Vagina (tissue), 2 donors: ENCODE measurements at regions not wholly inside any gene's neighbourhood (a gene's known extent, or its start where the extent isn't known, plus 50 kb on each side); places are given as distances from the start of the nearest gene placed in this dataset.

Experiments
- DNase-seq, 2 donors: peaks; one replicate each; pipeline ENCODE4 v3.0.0-alpha.2; 2017; ENCODE audit errors: extremely low spot score in 2 of 2
- H3K27ac ChIP-seq: fragments of 200-600 bp; sonication (generic); one replicate; pipeline ENCODE4 v1.5.1; 2019
- H3K27me3 ChIP-seq: fragments of 200-600 bp; sonication (generic); one replicate; pipeline ENCODE4 v1.5.1; 2019
- H3K36me3 ChIP-seq, 2 donors: fragments of 200-600 bp; sonication (generic); one replicate each; pipeline ENCODE4 v1.5.1; 2017 to 2019
- H3K4me1 ChIP-seq: fragments of 200-600 bp; sonication (generic); one replicate; pipeline ENCODE4 v1.5.1; 2019
- H3K4me3 ChIP-seq, 2 donors: fragments of 200-600 bp; sonication (generic); 1 replicate in 1 of 2; 2 replicates in 1 of 2; pipeline ENCODE4 v1.5.1; 2016 to 2019
- H3K9me3 ChIP-seq: fragments of 200-600 bp; sonication (generic); one replicate; pipeline ENCODE4 v1.5.1; 2019
- CTCF ChIP-seq, 3 experiments: fragments of 450-650 bp in 2 of 3; fragments of 200-600 bp in 1 of 3; sonication (generic) in 1 of 3; IDR thresholded peaks; one replicate each; pipeline ENCODE4 v1.5.1; 2017 to 2019; ENCODE audit warnings: antibody characterized with exemption in 3 of 3, mild to moderate bottlenecking in 2 of 3, moderate library complexity in 2 of 3
- POLR2A ChIP-seq, 2 donors: fragments of 450-650 bp; IDR thresholded peaks; one replicate each; pipeline ENCODE4 v1.6.1; 2017; ENCODE audit warnings: antibody characterized with exemption in 2 of 2, mild to moderate bottlenecking in 2 of 2, moderate library complexity in 2 of 2
- POLR2AphosphoS5 ChIP-seq, 2 donors: sonication (generic); formaldehyde crosslinking; IDR thresholded peaks; one replicate each; pipeline ENCODE4 v1.9.0; 2017; ENCODE audit warnings: antibody characterized with exemption in 2 of 2, mild to moderate bottlenecking in 2 of 2, low read depth in 1 of 2; ENCODE audit not compliant: insufficient read depth in 1 of 2
- intact Hi-C: fragments of 100-400 bp; cut with DNase I; formaldehyde crosslinking; loops from one replicate; pipeline ENCODE4 v1.15.1; 2023

DNA sequence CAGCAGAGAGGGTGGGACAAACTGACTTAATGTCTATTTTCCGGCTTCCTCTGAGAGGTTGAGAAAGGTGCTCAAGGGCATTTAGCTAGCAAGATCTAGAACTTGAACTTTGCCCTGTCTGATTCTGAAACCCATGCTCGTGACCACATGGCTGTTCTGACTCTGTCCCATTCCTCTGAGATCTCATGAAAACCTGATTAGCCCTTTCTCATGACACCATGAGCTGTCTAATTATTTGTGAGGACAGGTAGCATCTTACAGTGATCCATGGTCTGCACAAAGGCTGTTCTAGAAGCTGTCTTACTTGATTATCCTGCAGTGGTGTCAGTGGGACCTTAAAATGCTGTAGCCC, 89.6 kb upstream of the TOX2 start:
- no peak overlapping the region for H3K4me3 ChIP-seq
- H3K36me3 ChIP-seq, result no peaks in the 10 kb centered on the region
- H3K27me3 ChIP-seq, result no peaks in the 10 kb centered on the region
- no peak overlapping the region for H3K27ac ChIP-seq
- H3K9me3 ChIP-seq, result no peaks in the 10 kb centered on the region
- no peak for TF ChIP-seq POLR2AphosphoS5 (IDR thresholded peaks at IDR 0.05; ENCODE audit: insufficient read depth in 1 of 2, low read depth in 1 of 2)
- TF ChIP-seq POLR2A (IDR thresholded peaks at IDR 0.05), result no peak
- no peaks in the 10 kb centered on the region for H3K4me1 ChIP-seq
- no peak for DNase-seq
- intact Hi-C loops, result no loop called here

GRCh38 chr20:43824309-43825050, 90.2 kb upstream of the TOX2 start:
- Histone ChIP-seq H3K27me3 (no peaks in the 10 kb centered on the region), H3K4me1 (no peaks in the 10 kb centered on the region), H3K9me3 (no peaks in the 10 kb centered on the region), H3K27ac (no peak overlapping the region), H3K36me3 (no peaks in the 10 kb centered on the region), H3K4me3 (no peak overlapping the region)
- TF ChIP-seq POLR2A (IDR thresholded peaks at IDR 0.05), result no peak
- peak in 1 of 2 donors; percentile 81 for DNase-seq
- intact Hi-C loops, result no loop called here

- Histone ChIP-seq H3K27ac (no peak overlapping the region), H3K27me3 (no peaks in the 10 kb centered on the region), H3K9me3 (no peaks in the 10 kb centered on the region), H3K4me1 (no peaks in the 10 kb centered on the region), H3K4me3 (no peak overlapping the region), H3K36me3 (no peaks in the 10 kb centered on the region)
- intact Hi-C loops, result no loop called here
- TF ChIP-seq POLR2A (IDR thresholded peaks at IDR 0.05) (no peak), POLR2AphosphoS5 (IDR thresholded peaks at IDR 0.05; ENCODE audit: insufficient read depth in 1 of 2, low read depth in 1 of 2) (no peak), CTCF (IDR thresholded peaks at IDR 0.05) (no peak)
- DNase-seq, result no peak
These were observed 92.9 kb upstream of the TOX2 start for GRCh38 chr20:43821795-43822194.

- intact Hi-C loops, result no loop called here
- no peak overlapping the region for H3K4me3 ChIP-seq
- no peaks in the 10 kb centered on the region for H3K4me1 ChIP-seq
- no peak for TF ChIP-seq POLR2AphosphoS5 (IDR thresholded peaks at IDR 0.05; ENCODE audit: insufficient read depth in 1 of 2, low read depth in 1 of 2)
- TF ChIP-seq CTCF (IDR thresholded peaks at IDR 0.05), result no peak
- TF ChIP-seq POLR2A (IDR thresholded peaks at IDR 0.05), result no peak
- no peaks in the 10 kb centered on the region for H3K36me3 ChIP-seq
- no peak overlapping the region for H3K27ac ChIP-seq
- H3K27me3 ChIP-seq, result no peaks in the 10 kb centered on the region
- H3K9me3 ChIP-seq, result no peaks in the 10 kb centered on the region
- no peak for DNase-seq
These were observed 93.8 kb upstream of the TOX2 start for GRCh38 chr20:43820731-43821330.

DNA sequence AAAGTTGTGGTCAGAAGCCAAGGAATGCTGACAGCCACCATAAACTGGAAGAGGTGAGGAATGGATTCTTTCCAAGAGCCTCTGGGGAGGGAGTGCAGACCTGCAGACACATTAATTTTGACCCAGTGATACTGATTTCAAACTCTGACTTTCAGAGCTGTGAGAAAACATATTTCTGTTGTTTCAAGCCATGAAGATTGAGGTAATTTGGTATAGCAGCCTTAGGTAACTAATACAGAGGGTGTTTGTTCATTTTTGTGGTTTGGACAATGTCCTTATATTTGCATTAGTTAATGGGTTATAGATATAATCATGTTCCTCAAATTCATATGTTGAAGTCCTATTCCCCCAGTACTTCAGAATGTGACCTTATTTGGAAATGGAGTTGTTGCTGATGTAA, 85.4 kb upstream of the GTSF1L start:
- Histone ChIP-seq H3K27ac (no peak overlapping the region), H3K27me3 (no peaks in the 10 kb centered on the region), H3K4me3 (no peak overlapping the region), H3K4me1 (no peaks in the 10 kb centered on the region), H3K36me3 (no peaks in the 10 kb centered on the region), H3K9me3 (peaks cover 14% of the 10 kb centered on the region)
- DNase-seq, result no peak
- intact Hi-C loops, result no loop called here
- TF ChIP-seq CTCF (IDR thresholded peaks at IDR 0.05) (no peak), POLR2AphosphoS5 (IDR thresholded peaks at IDR 0.05; ENCODE audit: insufficient read depth in 1 of 2, low read depth in 1 of 2) (no peak), POLR2A (IDR thresholded peaks at IDR 0.05) (no peak)

DNA sequence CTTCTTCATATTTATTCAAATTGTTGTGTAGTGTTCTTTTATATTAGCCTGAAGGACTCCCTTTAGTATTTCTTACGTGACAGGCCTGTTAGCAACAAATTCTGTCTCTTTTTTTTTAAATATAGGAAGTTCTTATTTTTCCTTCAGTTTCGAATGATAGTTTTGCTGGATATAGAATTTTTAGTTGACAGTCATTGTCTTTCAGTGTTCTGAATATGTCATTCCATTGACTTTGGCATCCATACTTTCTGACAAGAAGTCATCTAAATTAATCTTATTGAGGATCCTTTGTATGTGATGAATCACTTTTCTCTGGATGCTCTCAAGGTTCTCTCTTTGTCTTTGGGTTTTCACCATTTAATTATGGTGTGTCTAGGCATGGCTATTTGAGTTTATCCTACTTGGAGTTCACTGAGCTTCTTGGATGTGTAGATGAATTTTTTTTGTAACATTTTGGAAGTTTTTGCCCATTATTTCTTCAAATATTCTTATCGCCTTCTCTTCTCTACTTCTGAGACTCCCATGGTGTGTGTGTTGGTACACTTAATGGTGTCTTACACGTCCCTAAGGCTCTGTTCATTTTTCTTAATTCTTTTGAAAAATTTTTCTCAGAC, 82.5 kb upstream of the GTSF1L start:
- intact Hi-C loops, result no loop called here
- Histone ChIP-seq H3K9me3 (peaks cover 14% of the 10 kb centered on the region), H3K4me3 (no peak overlapping the region), H3K27ac (no peak overlapping the region), H3K4me1 (no peaks in the 10 kb centered on the region), H3K36me3 (no peaks in the 10 kb centered on the region), H3K27me3 (no peaks in the 10 kb centered on the region)
- DNase-seq, result no peak
- TF ChIP-seq POLR2AphosphoS5 (IDR thresholded peaks at IDR 0.05; ENCODE audit: insufficient read depth in 1 of 2, low read depth in 1 of 2) (no peak), POLR2A (IDR thresholded peaks at IDR 0.05) (no peak), CTCF (IDR thresholded peaks at IDR 0.05) (no peak)
